NCI-H345 treated with DMSO at 0.1 percent for 48 hours (cell line): ENCODE measurements at regions not wholly inside any gene's neighbourhood (a gene's known extent, or its start where the extent isn't known, plus 50 kb on each side); places are given as distances from the start of the nearest gene placed in this dataset.
"Not testable (repeated sequence)": the region's sequence is repeated elsewhere in the genome, so short reads cannot be mapped to it uniquely, and the experiment has no call there.

Experiments used
- DNase-seq: peaks from one replicate; lab custom pipeline; 2025; ENCODE audit not compliant: unreplicated experiment; lab: John Stamatoyannopoulos, UW

- DNase-seq = no peak
Observed at GRCh38 chr14:71416392-71416791, 509.1 kb downstream of the PCNX1 start.

- no peak for DNase-seq
Observed at GRCh38 chr14:71418532-71419245, 511.4 kb downstream of the PCNX1 start.

- no peak for DNase-seq
Observed at GRCh38 chr14:71423481-71423880, 508.7 kb upstream of the RGS6 start.

GRCh38 chr14:71424941-71425340 lies 507.3 kb upstream of the RGS6 start:
- no peak for DNase-seq

GRCh38 chr14:71426001-71426400 lies 506.2 kb upstream of the RGS6 start:
- DNase-seq = no peak

GRCh38 chr14:71429902-71430301 lies 502.3 kb upstream of the RGS6 start:
- DNase-seq = no peak

GRCh38 chr14:71430321-71430677 lies 501.9 kb upstream of the RGS6 start:
- no peak for DNase-seq

- DNase-seq = no peak
Observed at GRCh38 chr14:71430678-71431376, 501.4 kb upstream of the RGS6 start.

- DNase-seq = no peak
Observed at GRCh38 chr14:71432334-71433110, 499.7 kb upstream of the RGS6 start.

GRCh38 chr14:71433303-71433702 lies 498.9 kb upstream of the RGS6 start:
- no peak for DNase-seq

GRCh38 chr14:71435641-71436040 lies 496.6 kb upstream of the RGS6 start:
- DNase-seq = not testable (repeated sequence)

GRCh38 chr14:71437870-71438269 lies 494.4 kb upstream of the RGS6 start:
- DNase-seq = no peak

GRCh38 chr14:71438684-71439083 lies 493.5 kb upstream of the RGS6 start:
- no peak for DNase-seq

- no peak for DNase-seq
Observed at GRCh38 chr14:71441126-71441525, 491.1 kb upstream of the RGS6 start.

- DNase-seq = no peak
Observed at GRCh38 chr14:71444030-71444822, 488.0 kb upstream of the RGS6 start.

GRCh38 chr14:71448431-71449315 lies 483.6 kb upstream of the RGS6 start:
- no peak for DNase-seq

- DNase-seq = no peak
Observed at GRCh38 chr14:71449316-71450055, 482.7 kb upstream of the RGS6 start.

- DNase-seq = no peak
Observed at GRCh38 chr14:71451501-71451900, 480.7 kb upstream of the RGS6 start.

- DNase-seq = no peak
Observed at GRCh38 chr14:71452539-71452938, 479.7 kb upstream of the RGS6 start.

- no peak for DNase-seq
Observed at GRCh38 chr14:71452987-71453386, 479.2 kb upstream of the RGS6 start.
